ENCODE measurements at regions not wholly inside any gene's neighbourhood (a gene's known extent, or its start where the extent isn't known, plus 50 kb on each side); places are given as distances from the start of the nearest gene placed in this dataset.

- H4K5ac ChIP-seq (ENCODE audit: insufficient read length, low read depth, low read length), result no peak overlapping the region
- no peaks in the 10 kb centered on the region for H3K4me1 ChIP-seq (ENCODE audit: insufficient read depth, low read length)
- no peak overlapping the region for H3K9ac ChIP-seq (ENCODE audit: extremely low read depth, insufficient read length, low read length)
- no peak overlapping the region for H3K23ac ChIP-seq (ENCODE audit: insufficient read length, low read depth, low read length)
- Mint-ChIP-seq H3K4me3 (no peak overlapping the region), H3K27me3 (ENCODE audit: low read depth) (no peaks in the 10 kb centered on the region; the same call in 1 of the 2 replicates), H3K9me3 (peaks cover 5 to 9% of the 10 kb centered on the region in 2 experiments; a peak in 1 of 5 replicates), H3K36me3 (ENCODE audit: insufficient read depth in 1 of 3, low read depth in 3 of 3) (peaks cover 0 to 18% (median 2%) of the 10 kb centered on the region in 3 experiments; a peak in 2 of 7 replicates), H3K4me1 (peaks cover 11 to 13% of the 10 kb centered on the region in 2 experiments), H3K27ac (no peak overlapping the region)
- no peak overlapping the region for H2BK20ac ChIP-seq (ENCODE audit: low read depth, low read length, poor library complexity, severe bottlenecking)
- H3K9me3 ChIP-seq (ENCODE audit: control insufficient read depth, low read depth, low read length), result no peaks in the 10 kb centered on the region
- no CpG with 5 or more reads among the region's 2 CpGs for WGBS (ENCODE audit: extremely low coverage, insufficient read length, low lambda C conversion rate)
- H3K4me2 ChIP-seq (ENCODE audit: insufficient read depth, insufficient read length, low read length), result no peak overlapping the region
- H3K23me2 ChIP-seq (ENCODE audit: insufficient read length, low read depth, low read length, poor library complexity, severe bottlenecking), result no peaks in the 10 kb centered on the region
- H2AK5ac ChIP-seq (ENCODE audit: insufficient read length, low read length), result no peak overlapping the region
- H3K56ac ChIP-seq (ENCODE audit: insufficient read length, low read depth, low read length), result no peak overlapping the region
- H3K79me1 ChIP-seq (ENCODE audit: insufficient read depth, low read depth, low read length, poor library complexity, severe bottlenecking), result no peaks in the 10 kb centered on the region
- no peak overlapping the region for H2BK120ac ChIP-seq (ENCODE audit: low read depth, low read length, poor library complexity, severe bottlenecking)
- no peak overlapping the region for H2AFZ ChIP-seq (ENCODE audit: low read length)
- no peak overlapping the region for H3K4ac ChIP-seq (ENCODE audit: low read depth, low read length)
- H3K18ac ChIP-seq (ENCODE audit: insufficient read length, low read depth, low read length), result no peak overlapping the region
- no peaks in the 10 kb centered on the region for H3K79me2 ChIP-seq (ENCODE audit: insufficient read depth, low read length)
- H4K8ac ChIP-seq (replicated peaks; ENCODE audit: insufficient read length, low read depth, low read length), result no peak overlapping the region
- no peak overlapping the region for H3K14ac ChIP-seq (ENCODE audit: insufficient read depth, low read length)
- no peak overlapping the region for H3T11ph ChIP-seq (ENCODE audit: low read length)
- H4K20me1 ChIP-seq (ENCODE audit: control insufficient read depth, insufficient read depth, insufficient read length), result no peaks in the 10 kb centered on the region
- no peaks in the 10 kb centered on the region for H3K27me3 ChIP-seq (ENCODE audit: insufficient read depth, low read length)
- no peak overlapping the region for H2BK15ac ChIP-seq (ENCODE audit: low read depth, low read length)
- no peak overlapping the region for H2BK12ac ChIP-seq (ENCODE audit: insufficient read length, low read depth, low read length)
- no peak for DNase-seq
- no peak overlapping the region for H2BK5ac ChIP-seq (ENCODE audit: insufficient read length, low read length)
- no peak overlapping the region for H4K91ac ChIP-seq (ENCODE audit: insufficient read length, low read depth, low read length)
- TF ChIP-seq CTCF (conservative IDR thresholded peaks at IDR 0.05), result no peak
- no peak overlapping the region for H3K27ac ChIP-seq (ENCODE audit: insufficient read length, low read depth, low read length)
Observed at GRCh38 chr2:7115364-7115763, 198.2 kb downstream of the RNF144A start.

Measured in H9 (cell line).